Endodermal cell (in vitro differentiated cells): ENCODE measurements at regions not wholly inside any gene's neighbourhood (a gene's known extent, or its start where the extent isn't known, plus 50 kb on each side); places are given as distances from the start of the nearest gene placed in this dataset.

ENCODE experiments used
- DNase-seq: peaks from one replicate; pipeline ENCODE4 v3.0.0-alpha.2; 2017
- H3K27ac ChIP-seq: 2 replicates; pipeline ENCODE4 v1.5.1; 2013; ENCODE audit warnings: mild to moderate bottlenecking, low read depth, low read length, moderate library complexity
- H3K27me3 ChIP-seq: 2 replicates; pipeline ENCODE4 v1.6.1; 2013; ENCODE audit warnings: mild to moderate bottlenecking, low read length, moderate library complexity; ENCODE audit not compliant: insufficient read depth, control insufficient read depth, poor library complexity, severe bottlenecking
- H3K36me3 ChIP-seq: 2 replicates; pipeline ENCODE4 v1.7.0; 2013; ENCODE audit warnings: mild to moderate bottlenecking, low read length, moderate library complexity; ENCODE audit not compliant: control insufficient read depth, insufficient read depth
- H3K4me1 ChIP-seq: one replicate; pipeline ENCODE4 v1.7.0; 2013; ENCODE audit warnings: low read length; ENCODE audit not compliant: control insufficient read depth, insufficient read depth
- H3K4me3 ChIP-seq: 2 replicates; pipeline ENCODE4 v1.5.1; 2013; ENCODE audit warnings: mild to moderate bottlenecking, low read length, moderate library complexity
- H3K9ac ChIP-seq: 2 replicates; pipeline ENCODE4 v1.6.1; 2013; ENCODE audit warnings: mild to moderate bottlenecking, low read length, moderate library complexity; ENCODE audit not compliant: poor library complexity, severe bottlenecking; ENCODE audit errors: extremely low read depth
- H3K9me3 ChIP-seq: 2 replicates; pipeline ENCODE4 v1.6.1; 2013; ENCODE audit warnings: mild to moderate bottlenecking, low read length, moderate library complexity; ENCODE audit not compliant: control insufficient read depth
- H3K27ac Mint-ChIP-seq: 2 replicates; pipeline ENCODE4 v1.8.0; 2020; ENCODE audit warnings: mixed read lengths
- H3K27me3 Mint-ChIP-seq: 2 replicates; pipeline ENCODE4 v1.8.0; 2021; ENCODE audit warnings: mild to moderate bottlenecking, mixed read lengths; ENCODE audit not compliant: insufficient read depth
- H3K36me3 Mint-ChIP-seq: 2 replicates; pipeline ENCODE4 v1.8.0; 2020; ENCODE audit warnings: low read depth, mixed read lengths
- H3K4me1 Mint-ChIP-seq: 2 replicates; pipeline ENCODE4 v1.8.0; 2020; ENCODE audit warnings: mixed read lengths
- H3K4me3 Mint-ChIP-seq: 2 replicates; pipeline ENCODE4 v1.8.0; 2020; ENCODE audit warnings: mild to moderate bottlenecking, moderate library complexity, mixed read lengths
- H3K9me3 Mint-ChIP-seq: 2 replicates; pipeline ENCODE4 v1.8.0; 2020; ENCODE audit warnings: mild to moderate bottlenecking, mixed read lengths
- CTCF ChIP-seq: fragments of 200-600 bp; sonication (generic); conservative IDR thresholded peaks from 2 replicates; pipeline ENCODE4 v1.5.0; 2021; ENCODE audit warnings: antibody characterized with exemption, mild to moderate bottlenecking
- WGBS, 2 experiments: methylation state at CpG; one replicate each; pipeline versions ENCODE4 v1.1.5 to v1.1.7; 2013; ENCODE audit warnings: missing lambda C conversion rate in 2 of 2, mixed read lengths in 1 of 2; ENCODE audit not compliant: insufficient coverage in 1 of 2, insufficient read length in 1 of 2; 5-methylcytosine and 5-hydroxymethylcytosine counted together

DNA sequence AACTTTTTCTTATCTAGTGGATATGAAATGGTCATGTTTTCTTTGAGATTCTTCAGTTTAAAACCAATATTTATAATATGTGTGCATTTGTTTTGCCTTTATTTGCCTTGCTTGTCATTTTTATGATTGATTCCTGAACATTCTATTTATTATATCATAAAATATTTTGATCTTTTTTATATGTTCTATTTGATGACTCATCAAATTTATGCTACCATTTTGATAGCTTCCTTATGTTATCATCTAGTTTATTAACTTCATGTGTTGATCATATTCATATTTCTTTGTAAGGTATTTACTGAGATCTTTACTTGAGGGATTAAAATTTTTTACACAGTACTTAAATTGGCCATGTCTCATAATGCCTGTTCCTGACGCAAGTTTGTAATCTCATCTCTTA lies 1650.0 kb downstream of the AMY1C start:
- H3K27me3 ChIP-seq: no peaks in the 10 kb centered on the region
- no peaks in the 10 kb centered on the region for H3K36me3 ChIP-seq
- DNase-seq: no peak
- H3K36me3 Mint-ChIP-seq: no peaks in the 10 kb centered on the region
- no peak overlapping the region for H3K9ac ChIP-seq
- TF ChIP-seq CTCF: no peak
- H3K4me3 ChIP-seq: no peak overlapping the region
- no peaks in the 10 kb centered on the region for H3K4me1 Mint-ChIP-seq
- H3K27ac Mint-ChIP-seq: no peak overlapping the region
- H3K4me3 Mint-ChIP-seq: no peak overlapping the region
- H3K9me3 Mint-ChIP-seq: no peaks in the 10 kb centered on the region
- WGBS, 2 experiments: 81% methylated on average over 1 of the region's 1 CpG; no CpG with 5 or more reads in 1 of the 2 experiments
- no peaks in the 10 kb centered on the region for H3K4me1 ChIP-seq
- no peaks in the 10 kb centered on the region for H3K9me3 ChIP-seq
- no peaks in the 10 kb centered on the region for H3K27me3 Mint-ChIP-seq
- H3K27ac ChIP-seq: no peak overlapping the region

- Histone ChIP-seq H3K27me3 (no peaks in the 10 kb centered on the region), H3K4me3 (no peak overlapping the region), H3K4me1 (no peaks in the 10 kb centered on the region), H3K36me3 (no peaks in the 10 kb centered on the region), H3K27ac (no peak overlapping the region), H3K9me3 (no peaks in the 10 kb centered on the region), H3K9ac (no peak overlapping the region)
- no peak overlapping the region for H3K27ac Mint-ChIP-seq
- H3K4me3 Mint-ChIP-seq: no peak overlapping the region
- TF ChIP-seq CTCF: no peak
- no peaks in the 10 kb centered on the region for H3K27me3 Mint-ChIP-seq
- no peaks in the 10 kb centered on the region for H3K4me1 Mint-ChIP-seq
- H3K36me3 Mint-ChIP-seq: no peaks in the 10 kb centered on the region
- WGBS, 2 experiments: 74% methylated on average over 3 of the region's 3 CpGs
- peaks cover 8% of the 10 kb centered on the region for H3K9me3 Mint-ChIP-seq
- DNase-seq: no peak
Measured at GRCh38 chr1:105416261-105416660, 1640.2 kb upstream of the PRMT6 start.

GRCh38 chr1:105419030-105419429 lies 1637.4 kb upstream of the PRMT6 start:
- H3K4me1 ChIP-seq: no peaks in the 10 kb centered on the region
- H3K36me3 ChIP-seq: no peaks in the 10 kb centered on the region
- no peak overlapping the region for H3K27ac ChIP-seq
- Mint-ChIP-seq H3K27me3 (no peaks in the 10 kb centered on the region), H3K4me3 (no peak overlapping the region), H3K36me3 (no peaks in the 10 kb centered on the region), H3K9me3 (peaks cover 7% of the 10 kb centered on the region), H3K27ac (no peak overlapping the region), H3K4me1 (no peaks in the 10 kb centered on the region)
- TF ChIP-seq CTCF: no peak
- DNase-seq: no peak
- H3K9ac ChIP-seq: no peak overlapping the region
- no peaks in the 10 kb centered on the region for H3K9me3 ChIP-seq
- H3K4me3 ChIP-seq: no peak overlapping the region
- WGBS, 2 experiments: 94% methylated on average over 1 of the region's 1 CpG; no CpG with 5 or more reads in 1 of the 2 experiments
- H3K27me3 ChIP-seq: no peaks in the 10 kb centered on the region
